ENCODE measurements at regions not wholly inside any gene's neighbourhood (a gene's known extent, or its start where the extent isn't known, plus 50 kb on each side); places are given as distances from the start of the nearest gene placed in this dataset.

- no peaks in the 10 kb centered on the region for H3K36me3 ChIP-seq
- no peak for ATAC-seq
- no peaks in the 10 kb centered on the region for H3K4me1 ChIP-seq
- H3K9me3 ChIP-seq, result peaks cover 0 to 17% (median 0%) of the 10 kb centered on the region in 3 donors
- H3K27ac ChIP-seq, result no peak overlapping the region
- H3K4me3 ChIP-seq, result no peak overlapping the region
- no peaks in the 10 kb centered on the region for H3K27me3 ChIP-seq
- TF ChIP-seq POLR2AphosphoS5 (IDR thresholded peaks at IDR 0.05) (no peak), EP300 (IDR thresholded peaks at IDR 0.05) (no peak), POLR2A (IDR thresholded peaks at IDR 0.05) (no peak)
- TF ChIP-seq, protein P1, sequence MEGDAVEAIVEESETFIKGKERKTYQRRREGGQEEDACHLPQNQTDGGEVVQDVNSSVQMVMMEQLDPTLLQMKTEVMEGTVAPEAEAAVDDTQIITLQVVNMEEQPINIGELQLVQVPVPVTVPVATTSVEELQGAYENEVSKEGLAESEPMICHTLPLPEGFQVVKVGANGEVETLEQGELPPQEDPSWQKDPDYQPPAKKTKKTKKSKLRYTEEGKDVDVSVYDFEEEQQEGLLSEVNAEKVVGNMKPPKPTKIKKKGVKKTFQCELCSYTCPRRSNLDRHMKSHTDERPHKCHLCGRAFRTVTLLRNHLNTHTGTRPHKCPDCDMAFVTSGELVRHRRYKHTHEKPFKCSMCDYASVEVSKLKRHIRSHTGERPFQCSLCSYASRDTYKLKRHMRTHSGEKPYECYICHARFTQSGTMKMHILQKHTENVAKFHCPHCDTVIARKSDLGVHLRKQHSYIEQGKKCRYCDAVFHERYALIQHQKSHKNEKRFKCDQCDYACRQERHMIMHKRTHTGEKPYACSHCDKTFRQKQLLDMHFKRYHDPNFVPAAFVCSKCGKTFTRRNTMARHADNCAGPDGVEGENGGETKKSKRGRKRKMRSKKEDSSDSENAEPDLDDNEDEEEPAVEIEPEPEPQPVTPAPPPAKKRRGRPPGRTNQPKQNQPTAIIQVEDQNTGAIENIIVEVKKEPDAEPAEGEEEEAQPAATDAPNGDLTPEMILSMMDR (IDR thresholded peaks at IDR 0.05), result no peak
- 29 to 56% methylated on average over 1 of the region's 1 CpG for WGBS, 2 donors (ENCODE audit: low coverage in 1 of 2)
Measured at GRCh38 chr6:98605705-98606104, 228.7 kb upstream of the POU3F2 start.

DNA sequence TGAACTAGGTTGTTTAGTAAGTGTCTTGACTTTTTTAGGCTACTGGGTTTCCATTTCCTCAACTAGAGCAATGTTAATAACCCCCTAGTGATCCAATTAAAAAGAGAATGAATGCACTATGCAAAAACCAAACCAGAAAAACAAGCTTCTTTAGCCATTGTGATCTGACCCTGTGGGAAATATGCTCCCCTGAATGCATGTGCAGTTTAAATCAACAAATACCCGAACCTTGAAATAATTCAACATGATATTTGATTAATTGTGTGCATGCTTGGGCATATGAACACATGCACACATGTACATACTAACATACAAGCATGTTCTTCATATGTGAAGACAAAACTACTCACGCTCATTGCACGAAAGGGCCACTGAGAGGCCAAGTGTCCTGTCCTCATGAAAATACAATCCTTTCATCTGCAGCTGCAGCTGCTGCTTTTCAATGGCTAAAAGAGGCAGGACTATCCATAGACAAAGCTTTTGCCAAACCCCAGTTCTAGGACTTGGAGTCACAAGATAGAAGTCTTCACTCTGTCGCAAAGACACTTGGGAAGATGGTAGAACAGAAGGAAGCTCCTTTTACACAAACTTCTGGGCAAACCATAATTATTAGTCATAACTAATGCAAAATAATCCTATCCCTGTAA is 207.1 kb upstream of the POU3F2 start:
- ATAC-seq, result no peak
- 41 to 57% methylated on average over 4 of the region's 4 CpGs for WGBS, 2 donors (ENCODE audit: low coverage in 1 of 2)
- Histone ChIP-seq H3K9me3 (no peaks in the 10 kb centered on the region), H3K27me3 (no peaks in the 10 kb centered on the region), H3K4me3 (no peak overlapping the region), H3K27ac (no peak overlapping the region), H3K4me1 (no peaks in the 10 kb centered on the region), H3K36me3 (no peaks in the 10 kb centered on the region)
- TF ChIP-seq POLR2A (IDR thresholded peaks at IDR 0.05), result no peak
- TF ChIP-seq POLR2AphosphoS5 (IDR thresholded peaks at IDR 0.05), result no peak
- TF ChIP-seq EP300 (IDR thresholded peaks at IDR 0.05), result no peak
- TF ChIP-seq, protein P1 (IDR thresholded peaks at IDR 0.05), result no peak

- H3K27ac ChIP-seq, result no peak overlapping the region
- H3K9me3 ChIP-seq, result no peaks in the 10 kb centered on the region
- H3K27me3 ChIP-seq, result peaks cover 3% of the 10 kb centered on the region
- TF ChIP-seq POLR2A (IDR thresholded peaks at IDR 0.05) (no peak), EP300 (IDR thresholded peaks at IDR 0.05) (no peak), POLR2AphosphoS5 (IDR thresholded peaks at IDR 0.05) (no peak)
- TF ChIP-seq, protein P1 (IDR thresholded peaks at IDR 0.05), result no peak
- ATAC-seq, result no peak
- no peaks in the 10 kb centered on the region for H3K4me1 ChIP-seq
- no peaks in the 10 kb centered on the region for H3K36me3 ChIP-seq
- no peak overlapping the region for H3K4me3 ChIP-seq
Measured at GRCh38 chr6:98633886-98634285, 200.5 kb upstream of the POU3F2 start.

DNA sequence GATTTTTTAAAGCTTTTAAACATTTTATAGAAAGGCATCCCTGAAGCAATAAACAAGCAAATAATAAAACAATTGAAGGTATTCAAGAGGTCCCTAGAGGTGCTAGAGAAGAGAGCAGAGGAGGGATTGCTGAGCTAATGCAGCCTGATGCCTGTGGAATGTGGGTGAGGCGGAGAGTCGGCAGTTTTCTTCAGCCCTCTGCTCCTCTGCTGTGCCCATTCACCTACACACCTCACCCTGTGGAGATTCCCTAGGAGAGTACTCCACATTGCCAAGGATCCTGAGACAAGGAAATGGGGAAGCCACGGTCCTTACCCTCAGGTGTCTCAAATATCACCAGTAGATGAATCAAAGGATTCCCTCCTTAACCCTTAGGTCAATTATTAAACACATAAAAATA is 199.8 kb upstream of the POU3F2 start:
- Histone ChIP-seq H3K36me3 (no peaks in the 10 kb centered on the region), H3K4me3 (no peak overlapping the region), H3K27me3 (peaks cover 3% of the 10 kb centered on the region), H3K4me1 (no peaks in the 10 kb centered on the region), H3K27ac (no peak overlapping the region), H3K9me3 (no peaks in the 10 kb centered on the region)
- 55 to 81% methylated on average over 3 of the region's 3 CpGs for WGBS, 2 donors (ENCODE audit: low coverage in 1 of 2)
- TF ChIP-seq, protein P1 (IDR thresholded peaks at IDR 0.05), result no peak
- no peak for TF ChIP-seq POLR2A (IDR thresholded peaks at IDR 0.05)
- TF ChIP-seq EP300 (IDR thresholded peaks at IDR 0.05), result no peak
- no peak for TF ChIP-seq POLR2AphosphoS5 (IDR thresholded peaks at IDR 0.05)
- no peak for ATAC-seq

- TF ChIP-seq EP300 (IDR thresholded peaks at IDR 0.05), result no peak
- TF ChIP-seq, protein P1 (IDR thresholded peaks at IDR 0.05), result no peak
- no peak for TF ChIP-seq POLR2AphosphoS5 (IDR thresholded peaks at IDR 0.05)
- TF ChIP-seq POLR2A (IDR thresholded peaks at IDR 0.05), result no peak
- H3K4me3 ChIP-seq, result no peak overlapping the region
- no peaks in the 10 kb centered on the region for H3K9me3 ChIP-seq
- 69 to 83% methylated on average over 2 of the region's 2 CpGs for WGBS, 2 donors (ENCODE audit: low coverage in 1 of 2)
- H3K36me3 ChIP-seq, result no peaks in the 10 kb centered on the region
- H3K27me3 ChIP-seq, result peaks cover 7% of the 10 kb centered on the region
- no peak overlapping the region for H3K27ac ChIP-seq
- no peaks in the 10 kb centered on the region for H3K4me1 ChIP-seq
- ATAC-seq, result no peak
Measured at GRCh38 chr6:98635191-98635590, 199.2 kb upstream of the POU3F2 start.

Measured in gastroesophageal sphincter (tissue), 4 donors.